ENCODE measurements at regions not wholly inside any gene's neighbourhood (a gene's known extent, or its start where the extent isn't known, plus 50 kb on each side); places are given as distances from the start of the nearest gene placed in this dataset.

DNA sequence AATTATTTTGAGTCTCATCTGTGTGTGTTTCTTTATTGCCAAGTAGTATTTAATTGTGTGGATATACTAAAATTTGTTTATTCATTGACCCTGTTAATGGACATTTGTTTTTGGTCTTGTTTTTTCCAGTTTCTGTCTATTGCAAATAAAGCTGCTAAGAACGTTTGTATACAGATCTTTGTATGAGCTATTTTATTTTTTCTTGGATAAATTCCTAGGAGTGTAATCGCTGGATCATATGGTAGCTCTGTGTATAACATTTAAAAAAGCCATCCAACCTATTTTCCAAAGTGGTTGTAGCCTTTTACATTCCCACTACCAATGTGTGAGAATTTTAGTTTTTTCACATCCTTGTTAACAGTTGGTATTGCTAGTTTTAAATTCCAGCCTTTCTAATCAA is 382.7 kb upstream of the USP24 start:
- TF ChIP-seq, protein P1, sequence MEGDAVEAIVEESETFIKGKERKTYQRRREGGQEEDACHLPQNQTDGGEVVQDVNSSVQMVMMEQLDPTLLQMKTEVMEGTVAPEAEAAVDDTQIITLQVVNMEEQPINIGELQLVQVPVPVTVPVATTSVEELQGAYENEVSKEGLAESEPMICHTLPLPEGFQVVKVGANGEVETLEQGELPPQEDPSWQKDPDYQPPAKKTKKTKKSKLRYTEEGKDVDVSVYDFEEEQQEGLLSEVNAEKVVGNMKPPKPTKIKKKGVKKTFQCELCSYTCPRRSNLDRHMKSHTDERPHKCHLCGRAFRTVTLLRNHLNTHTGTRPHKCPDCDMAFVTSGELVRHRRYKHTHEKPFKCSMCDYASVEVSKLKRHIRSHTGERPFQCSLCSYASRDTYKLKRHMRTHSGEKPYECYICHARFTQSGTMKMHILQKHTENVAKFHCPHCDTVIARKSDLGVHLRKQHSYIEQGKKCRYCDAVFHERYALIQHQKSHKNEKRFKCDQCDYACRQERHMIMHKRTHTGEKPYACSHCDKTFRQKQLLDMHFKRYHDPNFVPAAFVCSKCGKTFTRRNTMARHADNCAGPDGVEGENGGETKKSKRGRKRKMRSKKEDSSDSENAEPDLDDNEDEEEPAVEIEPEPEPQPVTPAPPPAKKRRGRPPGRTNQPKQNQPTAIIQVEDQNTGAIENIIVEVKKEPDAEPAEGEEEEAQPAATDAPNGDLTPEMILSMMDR (IDR thresholded peaks at IDR 0.05), result no peak
- no peak for TF ChIP-seq POLR2A (IDR thresholded peaks at IDR 0.05)

Measured in lower leg skin (tissue), 3 donors.